Left cardiac atrium (tissue), 4 donors: ENCODE measurements at regions not wholly inside any gene's neighbourhood (a gene's known extent, or its start where the extent isn't known, plus 50 kb on each side); places are given as distances from the start of the nearest gene placed in this dataset.

Source experiments
- ATAC-seq, 2 donors: fragments of 200-7000 bp; cut with Tn5 transposase; one replicate each; pipeline ENCODE4 v1.9.1; 2020; ENCODE audit warnings: mild to moderate bottlenecking in 2 of 2, moderate library complexity in 2 of 2
- DNase-seq: peaks from one replicate; pipeline ENCODE4 v3.0.0-alpha.2; 2020
- intact Hi-C, 2 donors: fragments of 100-400 bp; cut with DNase I; formaldehyde crosslinking; loops; one replicate each; pipeline versions ENCODE4 v1.14.1 to v1.15.1; 2022 to 2023
- donor health status: DM: no; HTN: yes; CAD: no.
- donor health status: DM: no; HTN: yes; CAD: no; lungs with severe emphysema.
- donor health status: DM: yes; HTN: yes; CAD: no.
- donor health status: Dilated cardiomyopathy.

DNA sequence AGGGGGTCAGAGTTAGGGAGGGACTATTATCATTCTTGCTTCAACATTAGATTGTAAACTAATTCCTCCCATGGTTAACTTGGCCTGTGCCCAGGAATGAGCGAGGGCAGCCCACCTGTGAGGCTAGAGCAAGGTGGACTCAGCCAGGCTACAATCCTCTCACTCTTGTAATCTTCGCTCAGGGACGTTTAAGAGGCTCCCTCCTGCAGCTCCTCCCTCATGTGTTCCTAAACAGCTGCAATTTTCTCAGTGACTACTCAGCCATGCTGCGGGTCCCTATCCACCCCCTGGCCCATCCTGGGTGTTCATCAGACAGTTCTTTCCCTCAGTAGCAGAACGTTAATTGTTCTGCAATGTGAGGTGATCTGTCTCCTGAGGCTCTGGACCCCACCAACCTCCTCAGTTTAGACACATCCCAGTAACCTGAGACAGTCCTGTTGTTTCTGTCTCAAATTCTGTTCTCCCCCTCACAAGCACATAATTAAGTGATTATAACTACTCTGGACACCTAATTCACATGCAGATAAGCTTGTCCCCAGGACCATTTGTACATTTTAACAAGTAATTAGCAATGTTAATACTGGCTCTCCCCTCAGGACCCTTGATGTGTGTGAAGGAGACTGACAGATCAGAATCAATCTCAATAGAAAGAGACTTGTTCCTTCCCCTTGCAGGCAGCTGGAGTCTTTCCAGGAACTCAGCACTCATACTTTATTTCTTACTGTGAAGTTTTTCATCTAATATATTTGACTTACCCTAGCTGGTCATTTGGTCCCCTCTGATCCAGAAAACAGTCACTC, 337.2 kb upstream of the B3GAT1 start:
- DNase-seq (no peak), ATAC-seq (no peak)
- intact Hi-C loops = no loop called here

GRCh38 chr11:134746609-134747008, 334.6 kb upstream of the B3GAT1 start:
- no peak for ATAC-seq
- intact Hi-C loops = no loop called here
- DNase-seq = no peak

DNA sequence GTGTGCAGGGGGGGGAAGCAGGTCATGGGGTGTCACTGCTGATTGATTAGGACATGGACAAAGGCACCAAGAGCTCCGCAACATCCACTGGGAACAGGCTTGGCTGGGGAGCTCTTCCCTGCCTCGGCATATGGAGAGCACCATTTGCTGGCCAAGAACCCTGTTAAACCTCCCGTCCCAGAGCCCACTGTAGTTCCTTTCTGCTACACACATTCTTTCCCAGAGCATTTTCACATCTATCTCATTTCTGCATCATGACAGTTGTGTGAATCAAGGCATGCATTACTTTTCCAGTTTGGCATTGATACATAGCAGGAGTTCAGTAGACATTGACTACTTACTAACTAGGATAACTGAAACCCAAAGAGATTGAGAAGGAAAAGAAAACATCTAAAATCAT, 333.4 kb upstream of the B3GAT1 start:
- no peak for DNase-seq
- ATAC-seq = no peak
- intact Hi-C loops = no loop called here

- ATAC-seq (no peak), DNase-seq (no peak)
- intact Hi-C loops = no loop called here
Measured at GRCh38 chr11:134743820-134744195, 331.8 kb upstream of the B3GAT1 start.

- DNase-seq (no peak), ATAC-seq (no peak)
- intact Hi-C loops = no loop called here
Measured at GRCh38 chr11:134742956-134743819, 331.1 kb upstream of the B3GAT1 start.

GRCh38 chr11:134742224-134742612, 330.2 kb upstream of the B3GAT1 start:
- ATAC-seq = peak; percentile 41 to 47
- intact Hi-C loops = no loop called here
- no peak for DNase-seq

GRCh38 chr11:134741453-134742223, 329.6 kb upstream of the B3GAT1 start:
- DNase-seq = no peak
- intact Hi-C loops = no loop called here
- ATAC-seq = peak; percentile 53 to 85

DNA sequence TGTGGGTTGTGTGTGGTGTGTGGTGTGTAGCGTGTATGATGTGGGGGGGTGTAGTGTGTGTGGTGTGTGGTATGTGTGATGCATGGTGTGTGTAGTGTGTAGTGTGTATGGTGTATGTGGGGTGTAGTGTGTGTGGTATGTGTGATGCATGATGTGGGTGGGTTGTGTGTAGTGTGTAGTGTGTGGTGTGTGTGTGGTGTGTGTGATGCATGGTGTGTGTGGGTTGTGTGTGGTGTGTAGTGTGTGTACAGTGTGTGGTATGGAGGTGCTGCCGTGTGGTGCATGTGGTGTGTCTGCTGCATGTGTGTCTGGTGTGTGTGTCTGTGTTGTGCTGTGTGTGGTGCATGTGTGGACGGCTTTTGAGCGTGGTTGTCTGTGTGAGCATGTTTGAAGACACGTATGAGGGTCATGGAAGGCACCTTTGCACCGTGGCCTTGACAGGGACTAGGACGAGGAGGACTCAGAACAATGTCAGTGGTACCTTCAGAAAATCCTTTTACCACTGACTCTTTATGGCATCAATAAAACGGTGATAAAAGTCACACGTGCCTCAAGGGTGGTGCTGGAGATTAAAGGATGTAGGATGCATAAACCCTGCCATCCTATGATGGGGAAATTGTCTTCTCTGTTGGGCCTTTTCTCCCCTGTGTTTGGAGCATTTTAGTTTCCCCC, 328.7 kb upstream of the B3GAT1 start:
- ATAC-seq (no peak), DNase-seq (no peak)
- intact Hi-C loops = no loop called here

GRCh38 chr11:134739136-134739535, 327.1 kb upstream of the B3GAT1 start:
- intact Hi-C loops = no loop called here
- DNase-seq = no peak
- ATAC-seq = no peak

- intact Hi-C loops = no loop called here
- DNase-seq (no peak), ATAC-seq (no peak)
Measured at GRCh38 chr11:134738581-134738980, 326.5 kb upstream of the B3GAT1 start.

DNA sequence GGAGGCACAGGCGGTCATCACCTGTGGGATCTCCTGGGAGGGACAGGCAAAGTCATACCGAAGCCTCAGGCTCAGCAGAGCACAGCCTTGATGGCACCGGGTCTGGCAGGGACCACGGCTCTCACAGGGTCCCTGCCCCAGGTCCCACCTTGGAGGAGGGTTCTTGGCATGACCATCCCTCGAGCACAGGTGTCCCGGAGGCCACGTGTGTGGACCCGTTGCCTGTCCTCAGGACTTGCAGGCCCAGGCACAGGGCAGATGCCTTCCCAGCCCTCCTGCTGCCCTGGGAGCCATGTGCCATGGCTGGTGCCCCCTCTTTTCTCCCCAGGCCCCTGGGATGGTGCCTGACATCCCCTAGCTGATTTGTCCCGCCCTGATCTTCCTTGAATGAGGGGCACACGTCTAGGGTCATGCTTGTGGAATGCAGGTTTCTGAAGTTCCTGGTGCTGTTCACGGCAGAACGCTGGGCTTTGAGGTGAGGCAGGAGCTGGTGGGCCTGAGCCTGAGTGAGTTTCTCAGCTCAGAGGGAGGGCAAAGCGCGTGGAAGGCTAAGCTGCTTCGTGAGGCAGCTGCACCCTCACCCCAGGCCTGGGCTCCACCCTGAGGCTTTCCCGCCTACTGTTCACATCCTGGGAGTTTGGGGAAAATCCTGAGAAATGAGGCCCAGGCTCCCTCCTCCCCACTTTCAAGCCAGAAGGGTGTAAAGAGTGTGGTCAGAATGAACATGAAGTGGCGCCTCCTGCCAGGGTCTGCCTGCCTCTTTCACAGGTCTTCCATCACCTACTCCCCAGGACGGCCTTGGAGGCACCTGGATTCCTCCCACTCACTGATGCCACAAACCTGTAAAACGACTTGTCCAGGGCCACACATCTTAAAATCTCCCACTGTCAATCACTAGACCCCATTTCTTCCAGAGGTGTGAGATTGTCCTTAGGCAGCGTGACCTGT, 325.8 kb upstream of the B3GAT1 start:
- no peak for ATAC-seq
- intact Hi-C loops = no loop called here
- no peak for DNase-seq

GRCh38 chr11:134736251-134736947, 324.4 kb upstream of the B3GAT1 start:
- intact Hi-C loops = no loop called here
- ATAC-seq (no peak), DNase-seq (no peak)

DNA sequence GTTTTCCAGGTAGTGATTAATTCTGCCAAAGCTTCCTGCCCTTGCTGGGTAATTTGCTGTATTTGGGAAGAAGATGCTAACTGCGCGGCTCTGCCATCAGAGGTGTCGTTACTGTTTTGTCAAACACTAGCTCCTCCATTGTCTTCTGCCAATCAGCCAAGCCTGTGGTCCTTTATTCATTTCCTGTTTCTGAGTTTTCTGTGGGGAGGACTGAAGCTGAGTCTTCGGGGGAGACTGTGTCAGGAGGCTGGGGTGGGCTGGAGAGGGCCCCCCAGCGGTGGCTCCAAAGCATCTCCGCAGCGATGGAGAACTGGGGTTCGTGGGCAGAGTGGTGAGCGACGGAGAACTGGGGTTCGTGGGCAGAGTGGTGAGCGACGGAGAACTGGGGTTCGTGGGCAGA, 322.9 kb upstream of the B3GAT1 start:
- no peak for DNase-seq
- no peak for ATAC-seq
- intact Hi-C loops = no loop called here

DNA sequence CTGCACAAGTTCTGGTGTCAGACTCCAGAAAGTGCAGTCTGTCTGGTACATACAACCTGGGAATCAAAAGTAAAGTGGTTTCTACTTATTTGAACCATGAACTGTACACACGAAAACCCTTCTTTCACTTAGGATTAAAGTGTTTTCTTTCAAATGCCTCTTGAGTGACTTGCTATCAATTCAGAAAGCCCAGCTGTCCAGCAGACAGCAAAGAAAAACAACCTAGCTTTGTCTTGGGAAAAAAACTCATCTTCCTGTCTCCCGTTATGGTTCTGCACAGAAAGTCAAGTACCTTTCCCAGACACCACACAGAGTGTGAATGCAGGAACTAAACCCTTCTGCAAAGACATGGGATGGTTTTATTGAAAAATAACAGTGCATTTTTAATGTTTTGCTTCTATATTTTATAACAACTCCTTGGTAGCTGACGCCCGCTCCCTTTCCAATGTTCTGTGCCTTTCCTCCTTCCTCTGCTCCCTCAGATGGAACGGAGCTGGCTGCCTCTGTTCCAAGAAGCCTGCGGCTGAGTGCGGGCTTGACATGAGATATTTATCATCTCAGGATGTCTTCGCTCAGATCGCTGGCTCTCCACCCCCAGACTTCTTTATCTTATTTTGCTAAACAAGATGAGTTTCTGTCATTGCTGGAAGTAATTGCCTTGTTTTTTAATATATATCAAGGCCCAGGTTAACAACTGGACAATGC, 322.3 kb upstream of the B3GAT1 start:
- intact Hi-C loops = no loop called here
- DNase-seq (no peak), ATAC-seq (peak in 1 of 2 donors; percentile 56)

- intact Hi-C loops = no loop called here
- DNase-seq (no peak), ATAC-seq (no peak)
Measured at GRCh38 chr11:134733646-134734045, 321.6 kb upstream of the B3GAT1 start.

GRCh38 chr11:134731213-134731961, 319.3 kb upstream of the B3GAT1 start:
- no peak for DNase-seq
- intact Hi-C loops = no loop called here
- ATAC-seq = no peak
